ENCODE measurements at regions not wholly inside any gene's neighbourhood (a gene's known extent, or its start where the extent isn't known, plus 50 kb on each side); places are given as distances from the start of the nearest gene placed in this dataset.

GRCh38 chr14:25628978-25629377, 579.0 kb upstream of the STXBP6 start:
- Mint-ChIP-seq H3K9me3 (peaks cover 3% of the 10 kb centered on the region), H3K4me3 (no peak overlapping the region), H3K27ac (no peak overlapping the region), H3K36me3 (ENCODE audit: low read depth) (no peaks in the 10 kb centered on the region), H3K4me1 (ENCODE audit: low read depth) (no peaks in the 10 kb centered on the region), H3K27me3 (no peaks in the 10 kb centered on the region)
- no peak for TF ChIP-seq CTCF (IDR thresholded peaks at IDR 0.05)
- ChIA-PET POLR2A (no interaction called here), CTCF (no interaction called here)
- intact Hi-C loops (cut with micrococcal nuclease), result no loop called here
- ATAC-seq (no peak), DNase-seq (no peak)

- H3K36me3 Mint-ChIP-seq (ENCODE audit: low read depth), result no peaks in the 10 kb centered on the region
- ATAC-seq, result no peak
- intact Hi-C loops (cut with micrococcal nuclease), result no loop called here
- no peaks in the 10 kb centered on the region for H3K27me3 Mint-ChIP-seq
- ChIA-PET POLR2A (no interaction called here), CTCF (no interaction called here)
- DNase-seq, result no peak
- no peaks in the 10 kb centered on the region for H3K4me1 Mint-ChIP-seq (ENCODE audit: low read depth)
- no peak overlapping the region for H3K27ac Mint-ChIP-seq
- peaks cover 3% of the 10 kb centered on the region for H3K9me3 Mint-ChIP-seq
- TF ChIP-seq CTCF (IDR thresholded peaks at IDR 0.05), result no peak
- no peak overlapping the region for H3K4me3 Mint-ChIP-seq
Observed at GRCh38 chr14:25628390-25628789, 578.4 kb upstream of the STXBP6 start.

- H3K36me3 Mint-ChIP-seq (ENCODE audit: low read depth), result no peaks in the 10 kb centered on the region
- no peaks in the 10 kb centered on the region for H3K27me3 Mint-ChIP-seq
- TF ChIP-seq CTCF (IDR thresholded peaks at IDR 0.05), result no peak
- no peak overlapping the region for H3K4me3 Mint-ChIP-seq
- peaks cover 3% of the 10 kb centered on the region for H3K9me3 Mint-ChIP-seq
- H3K27ac Mint-ChIP-seq, result no peak overlapping the region
- H3K4me1 Mint-ChIP-seq (ENCODE audit: low read depth), result no peaks in the 10 kb centered on the region
- DNase-seq (no peak), ATAC-seq (no peak)
- CTCF ChIA-PET, result no interaction called here
- intact Hi-C loops (cut with micrococcal nuclease), result no loop called here
- POLR2A ChIA-PET, result no interaction called here
Observed at GRCh38 chr14:25626986-25627385, 577.0 kb upstream of the STXBP6 start.

- Mint-ChIP-seq H3K27me3 (no peaks in the 10 kb centered on the region), H3K27ac (no peak overlapping the region), H3K4me1 (ENCODE audit: low read depth) (no peaks in the 10 kb centered on the region), H3K36me3 (ENCODE audit: low read depth) (no peaks in the 10 kb centered on the region), H3K4me3 (no peak overlapping the region), H3K9me3 (peaks cover 3% of the 10 kb centered on the region)
- ChIA-PET POLR2A (no interaction called here), CTCF (no interaction called here)
- ATAC-seq (no peak), DNase-seq (no peak)
- intact Hi-C loops (cut with micrococcal nuclease), result no loop called here
- no peak for TF ChIP-seq CTCF (IDR thresholded peaks at IDR 0.05)
Observed at GRCh38 chr14:25622763-25623162, 572.8 kb upstream of the STXBP6 start.

- ATAC-seq (no peak), DNase-seq (no peak)
- Mint-ChIP-seq H3K4me1 (ENCODE audit: low read depth) (no peaks in the 10 kb centered on the region), H3K36me3 (ENCODE audit: low read depth) (no peaks in the 10 kb centered on the region), H3K27me3 (no peaks in the 10 kb centered on the region), H3K4me3 (no peak overlapping the region), H3K9me3 (peaks cover 9% of the 10 kb centered on the region), H3K27ac (no peak overlapping the region)
- POLR2A ChIA-PET, result no interaction called here
- intact Hi-C loops (cut with micrococcal nuclease), result no loop called here
- CTCF ChIA-PET, result no interaction called here
- TF ChIP-seq CTCF (IDR thresholded peaks at IDR 0.05), result no peak
Observed at GRCh38 chr14:25620515-25620914, 570.6 kb upstream of the STXBP6 start.
